Neural crest cell (in vitro differentiated cells): ENCODE measurements at regions not wholly inside any gene's neighbourhood (a gene's known extent, or its start where the extent isn't known, plus 50 kb on each side); places are given as distances from the start of the nearest gene placed in this dataset.

Experiments
- DNase-seq: peaks from one replicate; pipeline ENCODE4 v3.0.0; 2021; ENCODE audit warnings: low read depth, mixed read lengths, low spot score
- H3K27ac Mint-ChIP-seq: one replicate; pipeline ENCODE4 v1.8.0; 2021; ENCODE audit warnings: mild to moderate bottlenecking, mixed read lengths; ENCODE audit not compliant: unreplicated experiment
- H3K27me3 Mint-ChIP-seq: 2 replicates; pipeline ENCODE4 v1.8.0; 2021; ENCODE audit warnings: low read depth, mild to moderate bottlenecking, mixed read lengths
- H3K36me3 Mint-ChIP-seq: 2 replicates; pipeline ENCODE4 v1.8.0; 2021; ENCODE audit warnings: low read depth, mild to moderate bottlenecking, mixed read lengths
- H3K4me1 Mint-ChIP-seq: 2 replicates; pipeline ENCODE4 v1.8.0; 2021; ENCODE audit warnings: mixed read lengths
- H3K4me3 Mint-ChIP-seq: one replicate; pipeline ENCODE4 v1.8.0; 2021; ENCODE audit warnings: mild to moderate bottlenecking, mixed read lengths
- H3K9me3 Mint-ChIP-seq: 2 replicates; pipeline ENCODE4 v1.8.0; 2021; ENCODE audit warnings: mixed read lengths
- CTCF ChIP-seq: fragments of 200-600 bp; sonication (generic); conservative IDR thresholded peaks from 2 replicates; pipeline ENCODE4 v1.5.0; 2021; ENCODE audit warnings: antibody characterized with exemption, mild to moderate bottlenecking

- TF ChIP-seq CTCF, result no peak
- Mint-ChIP-seq H3K27ac (no peak overlapping the region), H3K4me3 (no peak overlapping the region), H3K36me3 (no peaks in the 10 kb centered on the region), H3K4me1 (peaks cover 16% of the 10 kb centered on the region), H3K9me3 (no peaks in the 10 kb centered on the region), H3K27me3 (no peaks in the 10 kb centered on the region)
- no peak for DNase-seq
Observed at GRCh38 chr2:240309214-240309613, 126.2 kb upstream of the GPC1 start.

- Mint-ChIP-seq H3K36me3 (no peaks in the 10 kb centered on the region), H3K4me1 (peaks cover 7% of the 10 kb centered on the region), H3K4me3 (no peak overlapping the region), H3K27ac (no peak overlapping the region), H3K27me3 (no peaks in the 10 kb centered on the region), H3K9me3 (peaks cover 4% of the 10 kb centered on the region)
- no peak for TF ChIP-seq CTCF
- no peak for DNase-seq
Observed at GRCh38 chr2:240310201-240310600, 125.3 kb upstream of the GPC1 start.

GRCh38 chr2:240310645-240311044 is 124.8 kb upstream of the GPC1 start:
- Mint-ChIP-seq H3K9me3 (peaks cover 4% of the 10 kb centered on the region), H3K27ac (no peak overlapping the region), H3K27me3 (no peaks in the 10 kb centered on the region), H3K4me1 (peaks cover 4% of the 10 kb centered on the region), H3K4me3 (no peak overlapping the region), H3K36me3 (no peaks in the 10 kb centered on the region)
- no peak for DNase-seq
- TF ChIP-seq CTCF, result no peak

- no peak for TF ChIP-seq CTCF
- Mint-ChIP-seq H3K4me3 (no peak overlapping the region), H3K27me3 (no peaks in the 10 kb centered on the region), H3K36me3 (no peaks in the 10 kb centered on the region), H3K9me3 (peaks cover 7% of the 10 kb centered on the region), H3K27ac (no peak overlapping the region), H3K4me1 (no peaks in the 10 kb centered on the region)
- DNase-seq, result no peak
Observed at GRCh38 chr2:240311821-240312220, 123.6 kb upstream of the GPC1 start.

GRCh38 chr2:240319221-240319854 is 116.1 kb upstream of the GPC1 start:
- H3K36me3 Mint-ChIP-seq, result no peaks in the 10 kb centered on the region
- no peak overlapping the region for H3K4me3 Mint-ChIP-seq
- no peak for TF ChIP-seq CTCF
- no peaks in the 10 kb centered on the region for H3K27me3 Mint-ChIP-seq
- peaks cover 7% of the 10 kb centered on the region for H3K9me3 Mint-ChIP-seq
- H3K27ac Mint-ChIP-seq, result no peak overlapping the region
- peaks cover 28% of the 10 kb centered on the region for H3K4me1 Mint-ChIP-seq
- no peak for DNase-seq
